ENCODE measurements at regions not wholly inside any gene's neighbourhood (a gene's known extent, or its start where the extent isn't known, plus 50 kb on each side); places are given as distances from the start of the nearest gene placed in this dataset.

DNA sequence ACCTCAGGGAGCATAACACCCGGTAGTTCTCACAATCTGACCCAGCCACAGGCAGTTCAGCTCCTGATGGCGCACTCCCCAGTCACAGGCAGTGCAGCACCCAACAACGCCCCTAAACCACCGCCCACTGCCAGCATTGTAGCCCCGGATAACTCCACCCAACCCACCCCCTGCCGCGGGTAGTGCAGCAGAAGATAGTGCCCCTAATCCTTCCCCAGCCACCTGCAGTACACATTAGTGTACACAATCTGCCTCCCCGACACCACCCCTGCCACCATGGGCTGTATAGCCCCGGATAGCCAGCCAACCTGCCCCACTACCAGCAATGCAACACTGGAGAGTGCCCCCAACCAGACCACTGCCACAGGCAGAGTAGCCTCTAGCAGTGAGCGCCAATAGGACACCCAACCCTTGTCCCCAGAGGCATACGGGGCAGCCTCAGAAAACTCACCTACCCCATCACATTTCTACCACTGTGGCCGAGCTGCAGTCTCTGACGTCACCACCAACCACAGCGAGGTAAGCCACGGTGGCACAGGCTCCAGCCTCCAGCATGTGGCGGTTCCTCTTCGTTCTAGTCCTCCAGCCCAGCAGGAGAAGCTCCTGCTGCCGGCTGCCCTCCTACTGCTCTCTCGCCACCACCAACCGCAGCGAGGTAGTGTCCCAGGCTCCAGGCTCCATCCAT, 877.3 kb downstream of the KCNJ18 start:
- no peak for DNase-seq
- no peak overlapping the region for H3K4me3 Mint-ChIP-seq
- H3K36me3 Mint-ChIP-seq (ENCODE audit: low read depth) = no peaks in the 10 kb centered on the region
- no peak for ATAC-seq
- no peaks in the 10 kb centered on the region for H3K4me1 Mint-ChIP-seq (ENCODE audit: low read depth)
- intact Hi-C loops (cut with micrococcal nuclease) = no loop called here
- CTCF ChIA-PET = no interaction called here
- H3K27ac Mint-ChIP-seq = no peak overlapping the region
- POLR2A ChIA-PET = no interaction called here
- no peaks in the 10 kb centered on the region for H3K27me3 Mint-ChIP-seq
- peaks cover 18% of the 10 kb centered on the region for H3K9me3 Mint-ChIP-seq
- TF ChIP-seq, protein P1, sequence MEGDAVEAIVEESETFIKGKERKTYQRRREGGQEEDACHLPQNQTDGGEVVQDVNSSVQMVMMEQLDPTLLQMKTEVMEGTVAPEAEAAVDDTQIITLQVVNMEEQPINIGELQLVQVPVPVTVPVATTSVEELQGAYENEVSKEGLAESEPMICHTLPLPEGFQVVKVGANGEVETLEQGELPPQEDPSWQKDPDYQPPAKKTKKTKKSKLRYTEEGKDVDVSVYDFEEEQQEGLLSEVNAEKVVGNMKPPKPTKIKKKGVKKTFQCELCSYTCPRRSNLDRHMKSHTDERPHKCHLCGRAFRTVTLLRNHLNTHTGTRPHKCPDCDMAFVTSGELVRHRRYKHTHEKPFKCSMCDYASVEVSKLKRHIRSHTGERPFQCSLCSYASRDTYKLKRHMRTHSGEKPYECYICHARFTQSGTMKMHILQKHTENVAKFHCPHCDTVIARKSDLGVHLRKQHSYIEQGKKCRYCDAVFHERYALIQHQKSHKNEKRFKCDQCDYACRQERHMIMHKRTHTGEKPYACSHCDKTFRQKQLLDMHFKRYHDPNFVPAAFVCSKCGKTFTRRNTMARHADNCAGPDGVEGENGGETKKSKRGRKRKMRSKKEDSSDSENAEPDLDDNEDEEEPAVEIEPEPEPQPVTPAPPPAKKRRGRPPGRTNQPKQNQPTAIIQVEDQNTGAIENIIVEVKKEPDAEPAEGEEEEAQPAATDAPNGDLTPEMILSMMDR (IDR thresholded peaks at IDR 0.05) = no peak

DNA sequence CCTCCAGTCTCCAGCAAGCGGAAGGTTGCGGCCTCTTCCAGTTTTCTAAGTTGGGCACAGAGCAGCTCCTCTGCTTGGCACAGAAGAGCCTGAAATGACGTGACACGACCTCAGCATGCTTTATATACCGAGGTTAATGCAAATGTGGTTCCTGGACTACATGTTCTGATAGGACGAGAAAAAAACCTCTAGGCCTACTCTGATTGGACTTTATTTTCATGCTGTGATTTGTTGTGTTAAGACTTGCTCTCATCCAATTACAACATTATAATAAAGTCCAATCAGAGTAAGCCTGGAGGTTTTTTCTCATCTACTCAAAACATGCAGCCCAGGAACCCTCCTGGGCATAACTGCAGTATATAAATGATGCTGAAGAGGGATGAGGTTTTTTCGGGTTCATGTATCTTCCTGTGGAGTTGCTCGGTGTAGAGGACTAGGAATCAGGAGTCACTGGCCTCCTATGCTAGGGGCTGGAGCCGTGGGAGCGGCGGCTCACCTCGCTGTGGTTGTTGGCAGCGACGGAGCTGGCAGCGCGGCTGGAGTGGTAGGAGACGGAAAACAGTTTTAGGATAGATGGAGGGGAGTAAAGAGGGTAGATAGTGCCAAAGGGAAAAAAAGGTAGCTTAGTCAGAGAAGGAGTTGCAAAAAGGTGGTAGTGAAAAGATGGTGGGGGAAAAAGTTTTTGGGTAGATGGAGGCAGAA, 878.0 kb downstream of the KCNJ18 start:
- Mint-ChIP-seq H3K9me3 (peaks cover 18% of the 10 kb centered on the region), H3K4me3 (no peak overlapping the region), H3K27ac (no peak overlapping the region), H3K36me3 (ENCODE audit: low read depth) (no peaks in the 10 kb centered on the region), H3K27me3 (no peaks in the 10 kb centered on the region), H3K4me1 (ENCODE audit: low read depth) (no peaks in the 10 kb centered on the region)
- DNase-seq = no peak
- intact Hi-C loops (cut with micrococcal nuclease) = no loop called here
- TF ChIP-seq, protein P1 (IDR thresholded peaks at IDR 0.05) = no peak
- ChIA-PET POLR2A (no interaction called here), CTCF (no interaction called here)
- ATAC-seq = no peak

DNA sequence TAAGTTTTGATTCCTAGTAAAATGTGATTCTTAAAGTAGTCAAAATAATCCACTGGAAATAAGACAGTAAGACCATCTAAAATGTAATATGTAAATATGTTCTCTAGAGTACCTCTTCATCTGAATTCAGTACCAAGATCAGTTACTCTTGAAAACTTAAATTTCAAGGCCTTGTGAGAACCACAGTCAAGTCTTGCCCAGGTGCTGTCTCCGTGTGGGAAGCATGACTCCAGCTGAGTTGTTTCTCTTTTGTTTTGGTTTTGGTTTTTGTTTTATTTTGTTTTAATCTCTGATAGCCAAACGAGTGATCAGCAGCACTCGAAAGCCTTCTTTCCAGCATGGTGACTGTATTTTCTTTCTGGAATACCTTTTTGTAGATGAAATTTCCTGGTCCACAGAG, 907.0 kb downstream of the KCNJ18 start:
- ATAC-seq (no peak), DNase-seq (no peak)
- intact Hi-C loops (cut with micrococcal nuclease) = no loop called here
- H3K4me1 Mint-ChIP-seq (ENCODE audit: low read depth) = no peaks in the 10 kb centered on the region
- H3K27me3 Mint-ChIP-seq = no peaks in the 10 kb centered on the region
- H3K9me3 Mint-ChIP-seq = peaks cover 5% of the 10 kb centered on the region
- H3K4me3 Mint-ChIP-seq = no peak overlapping the region
- H3K36me3 Mint-ChIP-seq (ENCODE audit: low read depth) = no peaks in the 10 kb centered on the region
- TF ChIP-seq, protein P1 (IDR thresholded peaks at IDR 0.05) = no peak
- ChIA-PET CTCF (no interaction called here), POLR2A (no interaction called here)
- H3K27ac Mint-ChIP-seq = no peak overlapping the region

DNA sequence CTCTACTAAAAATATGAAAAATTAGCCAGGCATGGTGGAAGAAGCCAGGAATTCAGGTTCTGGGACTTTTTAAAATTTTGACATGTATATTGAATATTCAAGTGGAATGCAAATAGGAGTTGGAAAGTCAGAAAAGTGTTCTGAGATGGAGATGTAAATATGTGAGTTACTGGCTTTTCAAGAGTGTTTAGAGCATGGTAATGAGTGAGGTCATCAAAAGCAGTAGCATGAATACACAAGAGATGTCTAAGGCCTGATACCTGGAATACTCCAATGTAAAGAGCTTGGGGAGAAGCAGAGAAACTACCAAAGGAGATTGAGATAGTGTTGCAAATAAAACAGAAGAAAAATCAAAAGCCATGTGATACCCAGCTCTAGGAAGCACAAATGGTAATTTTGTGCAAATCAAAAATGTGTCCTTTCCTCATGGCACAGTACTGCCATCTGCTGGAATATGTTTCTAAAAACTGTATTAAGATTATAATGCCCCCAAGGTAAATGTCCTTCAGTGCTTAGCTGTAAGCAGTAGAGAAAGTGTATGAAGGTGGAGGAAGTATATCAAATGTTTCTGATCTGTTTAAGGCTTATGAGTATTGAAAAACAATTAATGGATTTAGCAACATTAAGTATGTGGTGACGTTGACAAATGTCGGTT, 908.4 kb downstream of the KCNJ18 start:
- intact Hi-C loops (cut with micrococcal nuclease) = no loop called here
- Mint-ChIP-seq H3K27me3 (no peaks in the 10 kb centered on the region), H3K9me3 (peaks cover 5% of the 10 kb centered on the region), H3K4me3 (no peak overlapping the region), H3K27ac (no peak overlapping the region), H3K4me1 (ENCODE audit: low read depth) (no peaks in the 10 kb centered on the region), H3K36me3 (ENCODE audit: low read depth) (no peaks in the 10 kb centered on the region)
- TF ChIP-seq, protein P1 (IDR thresholded peaks at IDR 0.05) = no peak
- ChIA-PET CTCF (no interaction called here), POLR2A (no interaction called here)
- ATAC-seq = no peak
- DNase-seq = no peak

Data from activated CD8-positive, alpha-beta T cell treated with anti-CD3 and anti-CD28 coated beads for 36 hours (primary cell).